ENCODE measurements at regions not wholly inside any gene's neighbourhood (a gene's known extent, or its start where the extent isn't known, plus 50 kb on each side); places are given as distances from the start of the nearest gene placed in this dataset.
A peak's percentile ranks its signal among the peaks of the same experiment; 100 is the strongest.

GRCh38 chrX:66408507-66408906 is 230.4 kb downstream of the EDA2R start:
- TF ChIP-seq CTCF (conservative IDR thresholded peaks at IDR 0.05 in 1 of 2, IDR thresholded peaks at IDR 0.05 in 1 of 2; ENCODE audit: extremely low read depth in 1 of 2, insufficient read depth in 1 of 2, low read depth in 1 of 2, low read length in 2 of 2) (peak in 1 of 2 donors; percentile 29), EZH2 (IDR thresholded peaks at IDR 0.05; ENCODE audit: borderline replicate concordance, low read length) (no peak)

Data from mammary epithelial cell (primary cell).